Activated CD4-positive, alpha-beta T cell treated with anti-CD3 and anti-CD28 coated beads, Interleukin-10, Interleukin-2, amounts not matched to agents 100 ng/mL and 50 ng/mL, durations not matched to agents 16 hours and 8 hours (primary cell): ENCODE measurements at regions not wholly inside any gene's neighbourhood (a gene's known extent, or its start where the extent isn't known, plus 50 kb on each side); places are given as distances from the start of the nearest gene placed in this dataset.
"Not testable (repeated sequence)": the region's sequence is repeated elsewhere in the genome, so short reads cannot be mapped to it uniquely, and the experiment has no call there.

Source experiments
- DNase-seq: peaks from one replicate; pipeline ENCODE4 v3.0.0-alpha.2; 2020

DNA sequence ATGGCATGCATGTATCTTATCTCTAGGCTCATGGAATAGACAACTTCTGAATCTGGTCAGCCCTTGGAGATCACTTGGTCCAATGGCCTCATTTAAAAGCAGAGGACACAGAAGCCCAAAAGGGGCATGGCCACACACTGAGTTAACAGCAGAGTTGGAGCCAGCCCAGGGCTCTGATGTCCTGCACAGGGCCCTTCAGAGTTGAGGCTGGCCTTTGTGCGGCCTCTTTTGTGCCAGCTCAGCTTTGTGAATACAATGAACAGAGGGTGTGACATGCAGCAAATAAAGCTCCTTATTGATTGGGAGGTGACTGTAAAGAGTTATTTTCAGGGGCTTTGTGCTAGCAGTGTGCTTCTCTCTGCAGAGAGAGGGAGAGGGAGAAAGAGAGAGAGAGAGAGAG, 150.1 kb upstream of the STK32A start:
- DNase-seq: no peak

DNA sequence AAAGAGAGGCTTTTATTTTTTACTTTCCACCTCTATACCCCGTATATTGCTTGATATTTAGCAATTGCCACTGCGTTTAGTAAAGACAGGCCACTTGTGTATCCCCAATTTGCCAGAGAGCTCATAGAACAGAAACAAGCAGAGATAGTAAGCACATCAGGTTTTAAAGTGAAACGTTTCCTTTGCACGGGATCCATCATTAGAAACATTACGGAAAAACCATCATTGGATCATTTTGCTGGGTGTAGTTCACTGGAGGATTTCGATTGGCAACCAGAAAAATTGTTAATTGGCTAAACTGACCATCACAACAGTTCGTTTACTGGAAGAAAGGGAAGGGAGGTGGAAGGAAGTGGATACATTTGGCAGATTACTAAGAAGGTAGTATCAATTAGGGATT, 149.4 kb upstream of the STK32A start:
- DNase-seq: no peak

- no peak for DNase-seq
Measured at GRCh38 chr5:147092044-147092443, 142.8 kb upstream of the STK32A start.

- DNase-seq: no peak
Measured at GRCh38 chr5:147093138-147093537, 141.7 kb upstream of the STK32A start.

DNA sequence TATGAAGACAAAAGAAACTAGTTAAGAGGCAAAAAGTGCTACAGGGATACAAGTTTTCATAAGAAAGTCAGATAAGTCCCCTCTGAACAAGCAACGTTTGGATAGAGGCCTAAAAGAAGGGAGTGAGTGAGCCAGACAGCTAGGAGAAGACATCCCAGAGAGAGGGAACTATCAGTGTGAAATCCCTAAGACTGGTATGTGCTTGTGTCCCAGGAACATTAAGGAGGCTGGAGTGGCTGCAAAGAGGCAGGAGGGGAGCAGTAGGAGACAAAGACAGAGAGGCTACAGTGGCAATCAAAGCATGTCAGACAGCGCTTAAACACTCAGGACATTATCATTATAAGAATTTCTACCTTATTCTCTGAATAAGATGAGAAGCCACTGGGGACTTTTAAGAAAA, 139.1 kb upstream of the STK32A start:
- no peak for DNase-seq

- DNase-seq: peak; percentile 7
Measured at GRCh38 chr5:147098233-147098790, 136.5 kb upstream of the STK32A start.

GRCh38 chr5:147101659-147102369, 133.0 kb upstream of the STK32A start:
- no peak for DNase-seq

DNA sequence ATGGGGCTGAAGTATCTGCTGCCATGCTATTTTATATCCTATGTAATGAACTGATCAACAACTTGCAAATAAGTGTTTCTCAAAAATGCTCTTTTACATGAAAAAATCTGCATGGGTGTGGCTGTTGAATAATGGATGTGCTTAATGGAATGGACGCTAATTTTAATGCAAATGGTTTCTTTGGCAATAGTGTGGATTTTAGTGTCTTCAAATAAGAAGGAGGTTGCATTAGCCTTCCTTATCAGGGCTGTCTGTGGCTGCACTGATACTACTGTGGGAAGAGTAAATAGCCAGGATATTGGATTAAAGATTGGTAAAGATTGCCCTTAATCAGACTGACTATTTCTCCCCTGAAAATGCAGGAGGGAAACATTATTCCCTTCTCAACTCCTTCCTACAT, 121.9 kb upstream of the STK32A start:
- DNase-seq: no peak

DNA sequence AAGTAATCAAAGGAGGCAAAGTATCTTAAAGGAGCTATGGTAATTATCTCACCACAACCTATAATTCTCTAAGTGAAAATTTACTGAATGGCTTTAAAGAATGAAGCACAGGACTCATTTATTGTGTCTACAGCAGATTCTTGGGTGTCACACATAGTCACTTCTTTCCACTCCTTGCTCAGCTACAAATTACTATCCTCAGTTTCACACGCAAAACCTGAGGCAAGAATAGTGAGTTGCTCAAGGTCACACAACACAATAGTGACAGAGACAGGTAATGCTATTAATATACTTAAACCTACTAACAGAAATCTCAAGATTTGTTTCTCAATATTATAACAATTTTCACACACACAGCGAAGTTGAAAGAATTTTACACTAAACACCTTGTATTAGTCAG, 120.9 kb upstream of the STK32A start:
- peak; percentile 11 for DNase-seq

- not testable (repeated sequence) for DNase-seq
Measured at GRCh38 chr5:147139759-147140158, 95.1 kb upstream of the STK32A start.

DNA sequence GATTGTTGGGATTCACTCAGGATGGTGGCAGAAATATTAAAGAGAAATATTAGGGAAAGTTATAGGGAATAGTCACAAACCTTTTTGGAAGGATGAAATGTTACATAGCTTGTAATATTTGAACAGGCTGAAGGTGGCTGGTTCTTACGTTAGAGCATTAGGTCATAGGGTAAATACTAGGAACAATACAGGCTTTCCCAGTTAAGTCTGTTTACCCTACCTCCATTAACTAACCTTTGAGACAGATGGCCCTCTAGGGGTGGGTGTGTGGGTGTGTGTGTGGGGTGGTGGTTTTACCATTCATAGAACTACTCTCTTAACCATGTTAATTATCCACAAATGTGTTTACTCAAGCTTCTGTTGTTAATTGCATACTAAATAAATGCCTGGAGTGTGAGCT, 94.3 kb upstream of the STK32A start:
- DNase-seq: no peak

GRCh38 chr5:147141580-147141979, 93.2 kb upstream of the STK32A start:
- not testable (repeated sequence) for DNase-seq

DNA sequence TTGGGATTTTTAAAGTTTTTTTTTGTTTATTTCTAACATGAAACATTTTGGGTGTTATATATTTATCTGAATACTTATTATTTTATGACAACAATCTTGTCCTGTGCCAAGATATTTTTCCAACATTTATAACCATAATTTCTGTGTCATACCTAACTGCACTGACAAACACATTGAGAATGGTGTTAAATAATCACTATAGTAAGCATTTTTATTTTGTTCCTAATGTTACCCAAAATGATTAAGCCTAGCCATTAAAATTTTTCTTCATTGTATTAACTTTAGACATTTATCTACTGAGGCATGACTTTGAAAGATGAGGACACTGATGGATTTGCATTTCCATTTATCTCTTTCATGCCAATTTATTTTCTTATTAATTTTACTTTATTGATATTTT, 91.6 kb upstream of the STK32A start:
- DNase-seq: no peak

DNA sequence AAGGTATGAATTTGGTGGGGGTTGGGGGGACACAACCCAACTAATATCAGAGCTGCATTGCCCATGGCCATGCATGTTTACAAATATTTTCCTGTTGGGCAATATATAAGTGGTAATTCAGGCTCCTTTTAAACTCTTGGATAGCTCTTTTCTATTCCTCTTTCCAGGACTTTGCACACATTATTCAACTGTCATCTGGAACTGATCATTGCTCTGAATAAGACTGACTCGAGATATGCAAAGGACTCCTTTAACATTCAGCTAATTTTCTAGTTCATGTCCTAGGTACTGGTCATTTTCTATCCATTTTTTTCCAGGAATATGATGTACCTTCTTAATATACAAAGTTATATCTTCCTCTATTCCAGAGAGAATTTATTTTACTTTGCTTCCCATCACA, 89.5 kb upstream of the STK32A start:
- no peak for DNase-seq

- no peak for DNase-seq
Measured at GRCh38 chr5:147148715-147149114, 86.1 kb upstream of the STK32A start.

- DNase-seq: no peak
Measured at GRCh38 chr5:147152086-147152485, 82.7 kb upstream of the STK32A start.

DNA sequence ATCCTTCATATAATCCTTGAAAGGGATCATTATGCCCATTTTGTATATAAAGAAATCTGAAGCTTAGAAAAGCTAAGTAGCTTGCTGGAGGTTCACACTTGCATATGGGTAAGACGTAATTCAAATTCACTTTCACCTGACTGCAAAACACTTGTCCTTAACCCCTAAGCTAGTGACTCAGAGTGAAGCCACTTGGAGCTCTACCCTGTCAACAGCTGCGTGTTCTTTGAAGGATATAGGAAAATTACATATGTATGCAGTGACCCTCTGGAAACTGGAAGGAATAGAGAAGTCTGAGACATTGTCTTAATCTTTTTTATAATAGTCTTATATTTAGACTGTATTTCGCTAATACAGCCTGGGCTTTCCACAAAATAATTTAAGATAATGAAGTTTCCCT, 80.0 kb upstream of the STK32A start:
- no peak for DNase-seq

DNA sequence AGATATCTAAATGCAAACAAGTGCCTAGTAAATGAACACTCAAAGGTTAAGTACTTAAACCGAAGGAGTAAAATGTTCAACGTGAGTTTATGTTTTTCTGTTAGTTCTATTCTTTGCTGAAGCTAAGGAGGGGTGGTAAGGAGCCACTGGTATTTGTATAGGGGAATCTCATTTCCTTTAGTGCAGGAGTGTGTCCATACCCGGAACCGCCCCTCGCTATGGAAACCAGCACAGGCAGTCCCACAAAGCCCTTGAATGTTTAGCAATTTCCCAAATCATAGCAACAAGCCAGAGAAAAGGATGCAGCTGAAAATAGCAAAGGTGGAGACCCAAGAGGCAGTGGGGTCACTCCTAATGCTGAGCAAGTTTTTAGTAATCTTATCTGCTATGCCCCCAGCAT, 78.8 kb upstream of the STK32A start:
- no peak for DNase-seq

- DNase-seq: no peak
Measured at GRCh38 chr5:147160902-147161700, 73.7 kb upstream of the STK32A start.

DNA sequence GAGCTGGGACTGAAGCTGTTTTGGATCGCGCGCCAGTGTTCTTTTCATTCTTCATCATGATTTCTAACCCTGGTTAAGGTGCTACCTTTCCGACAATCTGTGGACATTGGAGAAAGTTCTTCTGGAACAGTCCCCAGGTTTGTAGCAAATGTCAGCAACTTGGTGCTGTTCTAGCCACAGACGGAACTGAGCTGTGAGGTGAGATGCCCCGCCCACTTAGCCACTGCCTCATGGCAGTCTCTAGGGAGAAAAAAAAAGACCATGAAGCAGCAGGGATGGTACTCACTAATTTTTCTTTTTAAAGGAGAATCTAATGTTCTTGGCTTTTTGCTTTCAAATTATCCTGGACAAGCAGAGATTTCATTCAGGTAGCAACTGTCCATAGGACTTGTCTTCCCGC, 72.1 kb upstream of the STK32A start:
- no peak for DNase-seq

DNA sequence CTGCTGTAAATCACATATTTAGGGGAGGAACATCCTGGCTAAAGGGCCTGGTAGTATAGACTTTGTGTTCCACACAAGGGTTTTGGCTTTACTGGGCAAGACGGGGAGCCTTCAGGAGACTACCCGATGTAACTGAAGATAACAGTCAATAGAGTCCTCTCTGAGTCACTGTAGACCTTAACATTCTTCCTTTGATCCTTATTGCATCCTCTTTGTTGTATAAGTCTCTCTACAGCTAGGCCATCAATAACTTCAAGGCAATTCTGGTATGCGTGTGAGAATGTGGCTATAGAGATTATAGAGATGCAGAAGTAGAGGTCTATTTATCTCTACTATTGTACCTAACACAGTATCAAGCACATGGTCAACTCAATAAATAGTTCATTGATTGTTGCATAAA, 67.3 kb upstream of the STK32A start:
- DNase-seq: no peak

DNA sequence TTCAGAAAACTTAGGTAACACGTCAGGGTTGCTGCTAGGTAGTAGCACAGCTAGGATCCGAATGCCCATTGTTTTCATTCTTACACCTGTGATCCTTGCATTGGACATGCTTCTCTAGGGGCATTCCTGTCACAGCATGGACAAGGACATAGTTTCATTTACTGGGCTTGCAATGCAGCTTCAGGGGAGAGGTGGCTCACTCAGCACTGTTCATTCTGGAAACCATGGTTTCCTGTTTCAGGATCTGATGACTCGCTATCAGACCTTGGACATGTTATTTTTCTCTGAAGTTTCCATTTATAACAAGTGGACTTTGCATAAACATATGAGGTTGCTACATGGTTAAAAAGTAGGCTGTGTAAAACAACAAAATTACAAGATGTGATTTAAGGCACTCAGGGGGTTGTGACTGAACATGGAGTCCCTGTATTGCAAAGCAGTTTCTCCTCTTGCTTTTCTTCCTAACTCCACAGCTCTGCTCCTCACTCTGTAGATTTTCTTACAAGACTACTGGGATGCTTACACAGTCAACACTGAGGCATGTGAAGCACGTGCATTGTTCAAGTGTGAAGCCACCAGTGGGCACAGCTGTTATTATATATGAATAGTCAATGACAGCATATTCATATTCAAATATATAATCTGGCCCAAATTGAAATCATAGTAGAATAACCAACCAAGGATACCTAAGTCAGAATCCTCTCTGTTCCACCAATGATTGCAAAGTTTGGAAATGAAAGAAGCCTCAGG, 66.1 kb upstream of the STK32A start:
- DNase-seq: no peak

DNA sequence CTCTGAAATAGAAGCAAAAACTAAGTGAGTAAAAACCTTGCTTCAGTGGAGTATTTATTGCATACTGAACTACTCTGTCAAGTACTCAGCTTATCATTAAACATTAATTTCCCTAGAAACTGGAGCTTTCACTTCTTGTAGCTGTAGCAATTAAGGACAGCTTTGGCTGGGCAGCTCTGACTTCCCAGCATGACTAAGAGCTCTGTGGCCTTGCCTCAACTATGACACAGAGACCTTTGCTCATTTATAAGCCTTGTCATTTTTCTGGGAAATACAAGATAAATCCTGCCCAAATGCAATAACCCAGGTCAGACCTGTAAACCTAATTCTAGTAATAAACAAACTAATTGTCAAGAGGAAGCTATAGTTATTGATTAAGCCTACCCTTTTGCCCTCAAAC, 65.4 kb upstream of the STK32A start:
- no peak for DNase-seq

DNA sequence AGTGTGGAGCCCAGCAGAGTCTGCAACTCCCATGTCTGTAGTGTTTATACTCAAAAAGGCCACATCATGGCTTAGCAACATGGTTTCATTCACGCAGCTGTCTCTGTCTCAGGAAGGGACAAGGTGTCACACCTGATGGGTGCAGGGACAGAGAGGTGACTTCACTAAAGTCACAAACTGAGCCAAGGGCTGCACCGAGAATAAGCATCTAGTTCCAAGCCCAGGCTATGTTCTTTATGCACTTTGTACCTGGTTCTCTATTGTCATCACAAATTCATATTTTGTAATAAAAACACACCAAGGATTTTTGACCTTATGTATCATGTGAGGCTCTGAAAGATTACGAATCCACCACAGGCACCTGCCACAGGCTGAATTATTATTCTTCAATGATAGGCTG, 64.9 kb upstream of the STK32A start:
- no peak for DNase-seq
